C4-2B (cell line): ENCODE measurements at regions not wholly inside any gene's neighbourhood (a gene's known extent, or its start where the extent isn't known, plus 50 kb on each side); places are given as distances from the start of the nearest gene placed in this dataset.

Source experiments
- CTCF ChIP-seq: fragments of 450-650 bp; conservative IDR thresholded peaks from 2 replicates; pipeline ENCODE4 v1.5.1; 2017; ENCODE audit warnings: mild to moderate bottlenecking
- ZFX ChIP-seq: fragments of 450-650 bp; IDR thresholded peaks from 2 replicates; pipeline ENCODE4 v1.6.1; 2017

- TF ChIP-seq CTCF (no peak), ZFX (no peak)
Observed at GRCh38 chr7:26546508-26547053, 254.9 kb downstream of the SNX10 start.
